HepG2 (cell line): ENCODE measurements at regions not wholly inside any gene's neighbourhood (a gene's known extent, or its start where the extent isn't known, plus 50 kb on each side); places are given as distances from the start of the nearest gene placed in this dataset.

Experiments used
- ATAC-seq: fragments of 200-7000 bp; cut with Tn5 transposase; 3 replicates; pipeline ENCODE4 v1.9.1; 2020; ENCODE audit warnings: mild to moderate bottlenecking, moderate library complexity
- BruUV-seq: library from RNA; stranded (reverse); fragments of 400-500 nt; replicated peaks from 2 replicates; lab custom pipeline; 2021; lab: Mats Ljungman, UMichigan
- CTCF ChIA-PET: fragments of 300-600 bp; formaldehyde crosslinking; extraction: SDS; loops from one replicate; lab custom pipeline; 2021; ENCODE audit warnings: low total read pairs, inconsistent platforms, low intra/inter-chr PET ratio; lab: Yijun Ruan, JAX
- POLR2A ChIA-PET: fragments of 350-600 bp; sonication (Branson Sonifier 250); formaldehyde crosslinking; loops from one replicate; lab custom pipeline; 2020; ENCODE audit warnings: antibody characterized with exemption, inconsistent platforms; lab: Yijun Ruan, JAX
- DNase-seq: peaks from one replicate; pipeline ENCODE4 v3.0.0-alpha.2; 2015; ENCODE audit warnings: low spot score
- FAIRE-seq: peaks from 3 replicates; lab custom pipeline; 2011; peaks lifted over from hg19 to GRCh38; lab: Jason Lieb, UNC
- H2AFZ ChIP-seq: one replicate; pipeline ENCODE4 v1.6.1; 2011; ENCODE audit warnings: low read length, inconsistent platforms
- H3K27ac ChIP-seq: fragments of 300-600 bp; 3 replicates; pipeline ENCODE4 v1.8.0; 2011; ENCODE audit warnings: mixed run types, mild to moderate bottlenecking, mixed read lengths, low read length, inconsistent platforms; ENCODE audit not compliant: insufficient read depth; ENCODE audit errors: extremely low read length
- H3K27me3 ChIP-seq, 2 experiments: fragments of 200-600 bp in 1 of 2; 2 replicates in 1 of 2; 3 replicates in 1 of 2; pipeline versions ENCODE4 v1.6.0 to v1.8.0; 2011; ENCODE audit warnings: low read length in 2 of 2, mild to moderate bottlenecking in 2 of 2, moderate library complexity in 2 of 2, inconsistent platforms in 1 of 2; ENCODE audit not compliant: insufficient read depth in 2 of 2, control insufficient read depth in 1 of 2
- H3K36me3 ChIP-seq, 2 experiments: fragments of 200-600 bp in 1 of 2; replicated peaks in 1 of 2; 2 replicates in 1 of 2; 3 replicates in 1 of 2; pipeline versions ENCODE4 v1.5.1 to v1.8.0; 2011; ENCODE audit warnings: low read length in 2 of 2, inconsistent platforms in 1 of 2; ENCODE audit not compliant: insufficient read depth in 2 of 2, control insufficient read depth in 1 of 2
- H3K4me1 ChIP-seq: 2 replicates; pipeline ENCODE4 v1.5.1; 2012; ENCODE audit warnings: low read length, inconsistent platforms; ENCODE audit not compliant: insufficient read depth
- H3K4me2 ChIP-seq: 2 replicates; pipeline ENCODE4 v1.6.0; 2011; ENCODE audit warnings: low read depth, low read length, inconsistent platforms
- H3K4me3 ChIP-seq, 3 experiments: fragments of 200-600 bp in 1 of 3; sonication (generic), shearing (Covaris generic) in 1 of 3; replicated peaks in 1 of 3; 2 replicates each; pipeline ENCODE4 v1.5.1; 2011 to 2016; ENCODE audit warnings: low read length in 3 of 3, inconsistent platforms in 2 of 3, low read depth in 2 of 3, mild to moderate bottlenecking in 2 of 3, control low read depth in 1 of 3, mixed read lengths in 1 of 3; ENCODE audit not compliant: insufficient read depth in 1 of 3
- H3K79me2 ChIP-seq: one replicate; pipeline ENCODE4 v1.6.1; 2011; ENCODE audit warnings: low read length, inconsistent platforms; ENCODE audit not compliant: insufficient read depth
- H3K9ac ChIP-seq: 2 replicates; pipeline ENCODE4 v1.6.0; 2011; ENCODE audit warnings: mild to moderate bottlenecking, low read depth, low read length, inconsistent platforms; ENCODE audit not compliant: insufficient read depth
- H3K9me3 ChIP-seq: 2 replicates; pipeline ENCODE4 v1.5.1; 2012; ENCODE audit warnings: mild to moderate bottlenecking, low read length
- H4K20me1 ChIP-seq: 2 replicates; pipeline ENCODE4 v1.6.0; 2011; ENCODE audit warnings: inconsistent platforms, mild to moderate bottlenecking, low read length, moderate library complexity; ENCODE audit not compliant: insufficient read depth
- ADNP ChIP-seq: sonication (generic); formaldehyde crosslinking; IDR thresholded peaks from 2 replicates; pipeline ENCODE4 v1.4.0; 2020; ENCODE audit warnings: missing genetic modification reagents
- BHLHE40 ChIP-seq: IDR thresholded peaks from 2 replicates; pipeline ENCODE4 v1.6.1; 2011; ENCODE audit warnings: low read length, improper control_type of control experiment
- CCAR2 ChIP-seq: fragments of 200-400 bp; formaldehyde crosslinking; optimal IDR thresholded peaks from 2 replicates; pipeline ENCODE3; 2018; ENCODE audit warnings: low read depth, mild to moderate bottlenecking, low read length, moderate library complexity
- CENPBD1 ChIP-seq: sonication (generic); formaldehyde crosslinking; IDR thresholded peaks from 2 replicates; pipeline ENCODE4 v1.8.0; 2022; ENCODE audit warnings: missing genetic modification reagents, low read depth, mild to moderate bottlenecking, borderline replicate concordance
- FOSL2 ChIP-seq: sonication (generic); formaldehyde crosslinking; IDR thresholded peaks from 2 replicates; pipeline ENCODE4 v1.4.0; 2020; ENCODE audit warnings: missing genetic modification reagents
- HIVEP1 ChIP-seq: sonication (generic); formaldehyde crosslinking; IDR thresholded peaks from 2 replicates; pipeline ENCODE4 v1.4.0; 2020; ENCODE audit warnings: mild to moderate bottlenecking, missing genetic modification reagents
- HNRNPLL ChIP-seq: fragments of 200-400 bp; formaldehyde crosslinking; IDR thresholded peaks from 2 replicates; pipeline ENCODE4 v1.6.1; 2017; ENCODE audit warnings: mild to moderate bottlenecking, low read depth, low read length; ENCODE audit not compliant: poor library complexity, severe bottlenecking
- JUN ChIP-seq: sonication (generic); formaldehyde crosslinking; IDR thresholded peaks from 2 replicates; pipeline ENCODE4 v1.4.0; 2020; ENCODE audit warnings: mild to moderate bottlenecking, missing genetic modification reagents
- KAT2B ChIP-seq: fragments of 150-350 bp; IDR thresholded peaks from 2 replicates; pipeline ENCODE4 v1.6.1; 2014; ENCODE audit warnings: low read depth, low read length, borderline replicate concordance
- KMT2B ChIP-seq: IDR thresholded peaks from 2 replicates; pipeline ENCODE4 v1.6.1; 2016; ENCODE audit warnings: missing genetic modification reagents, missing compliant biosample characterization
- MXI1 ChIP-seq: IDR thresholded peaks from 3 replicates; pipeline ENCODE4 v1.6.1; 2012; ENCODE audit warnings: low read depth, low read length, inconsistent platforms, borderline replicate concordance
- NFYB ChIP-seq: sonication (generic); formaldehyde crosslinking; IDR thresholded peaks from 2 replicates; pipeline ENCODE4 v1.4.0; 2020; ENCODE audit warnings: missing genetic modification reagents
- POGZ ChIP-seq: sonication (generic); formaldehyde crosslinking; IDR thresholded peaks from 2 replicates; pipeline ENCODE4 v1.4.0; 2020; ENCODE audit warnings: mild to moderate bottlenecking, missing genetic modification reagents
- PPARG ChIP-seq: conservative IDR thresholded peaks from 2 replicates; pipeline ENCODE4 v1.6.1; 2016; ENCODE audit warnings: missing biosample characterization, missing genetic modification reagents
- SYNCRIP ChIP-seq: fragments of 200-400 bp; formaldehyde crosslinking; IDR thresholded peaks from 2 replicates; pipeline ENCODE4 v1.6.1; 2018; ENCODE audit warnings: mild to moderate bottlenecking, low read depth, low read length; ENCODE audit not compliant: insufficient read depth
- TBL1XR1 ChIP-seq: fragments of 150-350 bp; IDR thresholded peaks from 2 replicates; pipeline ENCODE4 v1.6.1; 2014; ENCODE audit warnings: borderline replicate concordance, low read length; ENCODE audit not compliant: partially characterized antibody
- ZBTB10 ChIP-seq: sonication (generic); formaldehyde crosslinking; IDR thresholded peaks from 2 replicates; pipeline ENCODE4 v1.4.0; 2020; ENCODE audit warnings: missing genetic modification reagents, borderline replicate concordance
- ZNF232 ChIP-seq: sonication (generic); formaldehyde crosslinking; IDR thresholded peaks from 2 replicates; pipeline ENCODE4 v1.4.0; 2020; ENCODE audit warnings: missing genetic modification reagents, borderline replicate concordance
- ZNF574 ChIP-seq: sonication (generic); formaldehyde crosslinking; IDR thresholded peaks from 2 replicates; pipeline ENCODE4 v1.4.0; 2020; ENCODE audit warnings: missing genetic modification reagents
- ZNF850 ChIP-seq: sonication (generic); formaldehyde crosslinking; conservative IDR thresholded peaks from 2 replicates; pipeline ENCODE4 v1.9.0; 2021; ENCODE audit warnings: mild to moderate bottlenecking, missing genetic modification reagents
- ZSCAN29 ChIP-seq: sonication (generic); formaldehyde crosslinking; conservative IDR thresholded peaks from 2 replicates; pipeline ENCODE4 v1.4.0; 2020; ENCODE audit warnings: mild to moderate bottlenecking, missing genetic modification reagents
- WGBS: methylation state at CpG from one replicate; pipeline ENCODE4 v1.1.6; 2017; ENCODE audit warnings: low lambda C conversion rate; 5-methylcytosine and 5-hydroxymethylcytosine counted together
- in situ Hi-C: cut with HindIII; loops from 2 replicates; pipeline ENCODE4 v1.10.0; 2017; ENCODE audit warnings: low pct_unique_long_range_greater_than_20kb; ENCODE audit not compliant: extremely low pct_ligation_motif_present
- intact Hi-C: fragments of 100-400 bp; cut with micrococcal nuclease; formaldehyde crosslinking; loops from one replicate; pipeline ENCODE4 v1.10.0; 2022; ENCODE audit not compliant: unreplicated experiment

GRCh38 chr4:110848787-110849186 lies 225.9 kb upstream of the PITX2 start (continued):
- TF ChIP-seq ZNF574 (CRISPR knock-in tag), result no peak
- no peak for TF ChIP-seq KAT2B
- no peak for TF ChIP-seq TBL1XR1
- no peak for TF ChIP-seq ZSCAN29 (CRISPR knock-in tag)
- no peak for TF ChIP-seq JUN (CRISPR knock-in tag)
- TF ChIP-seq ZBTB10 (CRISPR knock-in tag), result no peak

DNA sequence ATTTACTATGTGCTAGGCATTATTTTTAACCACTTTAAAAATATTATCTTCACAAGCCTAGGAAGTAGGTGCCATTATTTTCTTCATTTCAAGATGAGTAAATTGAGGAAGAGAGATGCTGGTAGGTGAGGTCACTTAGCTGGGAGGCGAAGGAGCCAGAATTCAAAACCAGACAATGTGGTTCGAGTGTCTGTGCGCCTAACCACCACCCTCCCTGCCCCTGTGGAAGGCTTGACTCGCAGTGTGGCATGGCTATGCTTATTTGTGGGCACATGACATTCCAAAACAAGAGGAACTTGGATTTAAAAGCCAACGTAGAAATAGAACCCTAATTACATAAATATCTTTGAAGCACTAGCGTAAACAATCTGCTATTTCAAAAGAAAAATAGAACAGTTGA lies 226.6 kb upstream of the PITX2 start:
- ChIA-PET POLR2A (no interaction called here), CTCF (no interaction called here)
- Histone ChIP-seq H3K4me2 (no peak overlapping the region), H3K27me3 (no peaks in the 10 kb centered on the region; a peak in 1 of 5 replicates), H3K36me3 (no peaks in the 10 kb centered on the region), H3K4me3 (no peak overlapping the region), H3K79me2 (no peaks in the 10 kb centered on the region), H3K9me3 (no peaks in the 10 kb centered on the region), H4K20me1 (no peaks in the 10 kb centered on the region), H3K4me1 (no peaks in the 10 kb centered on the region), H3K9ac (no peak overlapping the region), H3K27ac (no peak overlapping the region), H2AFZ (no peak overlapping the region)
- ATAC-seq (no peak), DNase-seq (no peak), FAIRE-seq (no peak)
- in situ Hi-C loops, result no loop called here
- TF ChIP-seq HNRNPLL (no peak), SYNCRIP (no peak), CCAR2 (no peak), KMT2B (CRISPR knock-in tag) (no peak), ZNF232 (CRISPR knock-in tag) (no peak), ZNF850 (CRISPR knock-in tag) (no peak), POGZ (CRISPR knock-in tag) (no peak), CENPBD1 (CRISPR knock-in tag) (no peak), ADNP (CRISPR knock-in tag) (no peak), MXI1 (no peak), BHLHE40 (no peak), FOSL2 (CRISPR knock-in tag) (no peak), PPARG (CRISPR knock-in tag) (no peak), HIVEP1 (CRISPR knock-in tag) (no peak), NFYB (CRISPR knock-in tag) (no peak)
- 2% methylated on average over 6 of the region's 6 CpGs for WGBS
- BruUV-seq, result no TSS peak
- intact Hi-C loops, result no loop called here
